ENCODE measurements at regions not wholly inside any gene's neighbourhood (a gene's known extent, or its start where the extent isn't known, plus 50 kb on each side); places are given as distances from the start of the nearest gene placed in this dataset.

- intact Hi-C loops (cut with DNase I), result loop anchor here (10.0 kb wide), 1 partner anchor 126 kb away; no protein-coding TSS in a partner anchor
- no peak overlapping the region for H3K9ac ChIP-seq (ENCODE audit: low read length in 3 of 3)
- H3K27me3 ChIP-seq (ENCODE audit: control insufficient read depth, insufficient read depth, low read length), result no peaks in the 10 kb centered on the region
- H3K4me1 ChIP-seq (ENCODE audit: control insufficient read depth in 2 of 3, insufficient read depth in 2 of 3, low read depth in 1 of 3, low read length in 3 of 3), result no peaks in the 10 kb centered on the region
- FAIRE-seq, result no peak
- H3K36me3 ChIP-seq (ENCODE audit: control insufficient read depth in 2 of 3, insufficient read depth in 3 of 3, low read length in 3 of 3), result no peaks in the 10 kb centered on the region
- TF ChIP-seq, protein P1, sequence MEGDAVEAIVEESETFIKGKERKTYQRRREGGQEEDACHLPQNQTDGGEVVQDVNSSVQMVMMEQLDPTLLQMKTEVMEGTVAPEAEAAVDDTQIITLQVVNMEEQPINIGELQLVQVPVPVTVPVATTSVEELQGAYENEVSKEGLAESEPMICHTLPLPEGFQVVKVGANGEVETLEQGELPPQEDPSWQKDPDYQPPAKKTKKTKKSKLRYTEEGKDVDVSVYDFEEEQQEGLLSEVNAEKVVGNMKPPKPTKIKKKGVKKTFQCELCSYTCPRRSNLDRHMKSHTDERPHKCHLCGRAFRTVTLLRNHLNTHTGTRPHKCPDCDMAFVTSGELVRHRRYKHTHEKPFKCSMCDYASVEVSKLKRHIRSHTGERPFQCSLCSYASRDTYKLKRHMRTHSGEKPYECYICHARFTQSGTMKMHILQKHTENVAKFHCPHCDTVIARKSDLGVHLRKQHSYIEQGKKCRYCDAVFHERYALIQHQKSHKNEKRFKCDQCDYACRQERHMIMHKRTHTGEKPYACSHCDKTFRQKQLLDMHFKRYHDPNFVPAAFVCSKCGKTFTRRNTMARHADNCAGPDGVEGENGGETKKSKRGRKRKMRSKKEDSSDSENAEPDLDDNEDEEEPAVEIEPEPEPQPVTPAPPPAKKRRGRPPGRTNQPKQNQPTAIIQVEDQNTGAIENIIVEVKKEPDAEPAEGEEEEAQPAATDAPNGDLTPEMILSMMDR (IDR thresholded peaks at IDR 0.05; ENCODE audit: borderline replicate concordance, extremely low read depth, insufficient read depth), result no peak
- no peak overlapping the region for H3K27ac ChIP-seq (ENCODE audit: low read depth in 2 of 2, low read length in 2 of 2)
- no peaks in the 10 kb centered on the region for H3K9me3 ChIP-seq (ENCODE audit: control insufficient read depth in 2 of 3, insufficient read depth in 1 of 3, low read length in 3 of 3)
- no peak for DNase-seq
- H3K4me3 ChIP-seq (ENCODE audit: low read length in 3 of 3), result no peak overlapping the region
Observed at GRCh38 chr12:30858471-30858870, 68.1 kb upstream of the TSPAN11 start.

GRCh38 chr12:30853561-30854133, 72.9 kb upstream of the TSPAN11 start:
- TF ChIP-seq, protein P1 (IDR thresholded peaks at IDR 0.05; ENCODE audit: borderline replicate concordance, extremely low read depth, insufficient read depth), result no peak
- no peak overlapping the region for H3K4me3 ChIP-seq (ENCODE audit: low read length in 3 of 3)
- no peak overlapping the region for H3K27ac ChIP-seq (ENCODE audit: low read depth in 2 of 2, low read length in 2 of 2)
- H3K9ac ChIP-seq (ENCODE audit: low read length in 3 of 3), result no peak overlapping the region
- no peaks in the 10 kb centered on the region for H3K27me3 ChIP-seq (ENCODE audit: control insufficient read depth, insufficient read depth, low read length)
- FAIRE-seq (no peak), DNase-seq (no peak)
- H3K36me3 ChIP-seq (ENCODE audit: control insufficient read depth in 2 of 3, insufficient read depth in 3 of 3, low read length in 3 of 3), result no peaks in the 10 kb centered on the region
- intact Hi-C loops (cut with DNase I), result loop anchor here (10.0 kb wide), 1 partner anchor 131 kb away; no protein-coding TSS in a partner anchor
- no peaks in the 10 kb centered on the region for H3K4me1 ChIP-seq (ENCODE audit: control insufficient read depth in 2 of 3, insufficient read depth in 2 of 3, low read depth in 1 of 3, low read length in 3 of 3)
- H3K9me3 ChIP-seq (ENCODE audit: control insufficient read depth in 2 of 3, insufficient read depth in 1 of 3, low read length in 3 of 3), result no peaks in the 10 kb centered on the region

GRCh38 chr12:30850684-30851083, 75.9 kb upstream of the TSPAN11 start:
- Histone ChIP-seq H3K4me3 (ENCODE audit: low read length in 3 of 3) (no peak overlapping the region), H3K9ac (ENCODE audit: low read length in 3 of 3) (no peak overlapping the region), H3K27me3 (ENCODE audit: control insufficient read depth, insufficient read depth, low read length) (no peaks in the 10 kb centered on the region), H3K27ac (ENCODE audit: low read depth in 2 of 2, low read length in 2 of 2) (no peak overlapping the region), H3K9me3 (ENCODE audit: control insufficient read depth in 2 of 3, insufficient read depth in 1 of 3, low read length in 3 of 3) (no peaks in the 10 kb centered on the region), H3K4me1 (ENCODE audit: control insufficient read depth in 2 of 3, insufficient read depth in 2 of 3, low read depth in 1 of 3, low read length in 3 of 3) (no peaks in the 10 kb centered on the region), H3K36me3 (ENCODE audit: control insufficient read depth in 2 of 3, insufficient read depth in 3 of 3, low read length in 3 of 3) (no peaks in the 10 kb centered on the region)
- DNase-seq, result no peak
- TF ChIP-seq, protein P1 (IDR thresholded peaks at IDR 0.05; ENCODE audit: borderline replicate concordance, extremely low read depth, insufficient read depth), result no peak
- intact Hi-C loops (cut with DNase I), result loop anchor here (10.0 kb wide), 1 partner anchor 134 kb away; no protein-coding TSS in a partner anchor
- FAIRE-seq, result no peak

- Histone ChIP-seq H3K9me3 (ENCODE audit: control insufficient read depth in 2 of 3, insufficient read depth in 1 of 3, low read length in 3 of 3) (no peaks in the 10 kb centered on the region), H3K27me3 (ENCODE audit: control insufficient read depth, insufficient read depth, low read length) (no peaks in the 10 kb centered on the region), H3K9ac (ENCODE audit: low read length in 3 of 3) (no peak overlapping the region), H3K4me1 (ENCODE audit: control insufficient read depth in 2 of 3, insufficient read depth in 2 of 3, low read depth in 1 of 3, low read length in 3 of 3) (no peaks in the 10 kb centered on the region), H3K27ac (ENCODE audit: low read depth in 2 of 2, low read length in 2 of 2) (no peak overlapping the region), H3K4me3 (ENCODE audit: low read length in 3 of 3) (no peak overlapping the region), H3K36me3 (ENCODE audit: control insufficient read depth in 2 of 3, insufficient read depth in 3 of 3, low read length in 3 of 3) (no peaks in the 10 kb centered on the region)
- intact Hi-C loops (cut with DNase I), result no loop called here
- no peak for FAIRE-seq
- DNase-seq, result peak in 2 of 5 donors; percentile 40 to 56
- TF ChIP-seq, protein P1 (IDR thresholded peaks at IDR 0.05; ENCODE audit: borderline replicate concordance, extremely low read depth, insufficient read depth), result peak; percentile 59
Observed at GRCh38 chr12:30847259-30847658, 79.3 kb upstream of the TSPAN11 start.

All from kidney (tissue), 13 donors.